ENCODE measurements at regions not wholly inside any gene's neighbourhood (a gene's known extent, or its start where the extent isn't known, plus 50 kb on each side); places are given as distances from the start of the nearest gene placed in this dataset.

- Histone ChIP-seq H3K18ac (ENCODE audit: low read depth, low read length) (no peak overlapping the region), H3K79me1 (ENCODE audit: low read depth in 1 of 2, low read length in 2 of 2) (no peaks in the 10 kb centered on the region), H3K9me3 (ENCODE audit: control insufficient read depth, insufficient read depth, low read length) (no peaks in the 10 kb centered on the region), H3K4me3 (ENCODE audit: insufficient read depth, low read depth, low read length) (no peak overlapping the region), H3K4me1 (ENCODE audit: control insufficient read depth, insufficient read depth, low read length) (no peaks in the 10 kb centered on the region), H4K91ac (ENCODE audit: insufficient read depth, low read depth, low read length) (no peak overlapping the region), H3K56ac (ENCODE audit: extremely low read depth, insufficient read depth, low read length) (no peak overlapping the region), H3K9me1 (ENCODE audit: insufficient read depth, low read length) (no peaks in the 10 kb centered on the region), H2BK20ac (ENCODE audit: low read depth, low read length) (no peak overlapping the region), H3K27me3 (ENCODE audit: control insufficient read depth, insufficient read depth, low read length) (no peaks in the 10 kb centered on the region), H2AFZ (replicated peaks; ENCODE audit: low read length, poor library complexity) (no peak overlapping the region), H4K20me1 (ENCODE audit: insufficient read depth, low read length) (no peaks in the 10 kb centered on the region), H3K14ac (replicated peaks; ENCODE audit: low read depth, low read length) (no peak overlapping the region), H3K23ac (ENCODE audit: low read depth, low read length) (no peak overlapping the region), H2BK120ac (ENCODE audit: low read depth, low read length) (no peak overlapping the region), H3K36me3 (ENCODE audit: control insufficient read depth, insufficient read depth, low read length) (no peaks in the 10 kb centered on the region), H2AK9ac (replicated peaks; ENCODE audit: low read depth, low read length, poor library complexity) (no peak overlapping the region), H2BK15ac (ENCODE audit: low read depth, low read length) (no peak overlapping the region), H3K4ac (ENCODE audit: low read depth, low read length) (no peak overlapping the region), H4K8ac (ENCODE audit: low read depth in 2 of 2, low read length in 2 of 2) (no peak overlapping the region), H3K4me2 (ENCODE audit: low read depth, low read length) (no peak overlapping the region), H3K9ac (ENCODE audit: low read depth, low read length) (no peak overlapping the region), H3K27ac (ENCODE audit: insufficient read depth, low read length) (no peak overlapping the region), H2BK5ac (ENCODE audit: low read depth, low read length, poor library complexity, severe bottlenecking) (no peak overlapping the region), H2AK5ac (ENCODE audit: low read depth, low read length) (no peak overlapping the region), H4K5ac (ENCODE audit: low read depth, low read length) (no peak overlapping the region)
- TF ChIP-seq MXI1 (IDR thresholded peaks at IDR 0.05; ENCODE audit: borderline replicate concordance, low read depth, low read length) = no peak
- no peak for TF ChIP-seq NFE2L2 (IDR thresholded peaks at IDR 0.05; ENCODE audit: low read depth, low read length)
- TF ChIP-seq RAD21 (IDR thresholded peaks at IDR 0.05; ENCODE audit: low read length) = no peak
- TF ChIP-seq MAZ (IDR thresholded peaks at IDR 0.05; ENCODE audit: borderline replicate concordance, low read depth, low read length) = no peak
- no peak for TF ChIP-seq FOS (IDR thresholded peaks at IDR 0.05; ENCODE audit: low read depth, low read length)
- TF ChIP-seq USF2 (IDR thresholded peaks at IDR 0.05; ENCODE audit: low read depth, low read length) = no peak
- no peak for TF ChIP-seq SMC3 (IDR thresholded peaks at IDR 0.05; ENCODE audit: low read depth, low read length)
- TF ChIP-seq CEBPB (IDR thresholded peaks at IDR 0.05; ENCODE audit: low read depth, low read length) = no peak
- no peak for TF ChIP-seq POLR2A (IDR thresholded peaks at IDR 0.05; ENCODE audit: low read depth, low read length)
- TF ChIP-seq, protein P1, sequence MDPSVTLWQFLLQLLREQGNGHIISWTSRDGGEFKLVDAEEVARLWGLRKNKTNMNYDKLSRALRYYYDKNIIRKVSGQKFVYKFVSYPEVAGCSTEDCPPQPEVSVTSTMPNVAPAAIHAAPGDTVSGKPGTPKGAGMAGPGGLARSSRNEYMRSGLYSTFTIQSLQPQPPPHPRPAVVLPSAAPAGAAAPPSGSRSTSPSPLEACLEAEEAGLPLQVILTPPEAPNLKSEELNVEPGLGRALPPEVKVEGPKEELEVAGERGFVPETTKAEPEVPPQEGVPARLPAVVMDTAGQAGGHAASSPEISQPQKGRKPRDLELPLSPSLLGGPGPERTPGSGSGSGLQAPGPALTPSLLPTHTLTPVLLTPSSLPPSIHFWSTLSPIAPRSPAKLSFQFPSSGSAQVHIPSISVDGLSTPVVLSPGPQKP (IDR thresholded peaks at IDR 0.05; ENCODE audit: borderline replicate concordance, low read depth, low read length) = no peak
- TF ChIP-seq CHD1 (IDR thresholded peaks at IDR 0.05; ENCODE audit: low read depth, low read length) = no peak
- no peak for TF ChIP-seq RCOR1 (IDR thresholded peaks at IDR 0.05; ENCODE audit: insufficient replicate concordance, low read length)
- ATAC-seq (ENCODE audit: low read depth) (no peak), DNase-seq (no peak)
- BruUV-seq (replicated peaks) = no TSS peak
- WGBS, 2 experiments (ENCODE audit: extremely low coverage in 2 of 2, insufficient read length in 1 of 2) = no CpG with 5 or more reads among the region's 5 CpGs
- ChIA-PET CTCF (interaction anchor here (0.6 kb wide), 1 partner anchor 574 kb away, joined by 3 read pairs; no protein-coding TSS in a partner anchor), POLR2A (ENCODE audit: unreplicated experiment) (no interaction called here)
- in situ Hi-C loops (cut with MboI; ENCODE audit: low sequenced_read_pairs) (no loop called here), intact Hi-C loops (cut with micrococcal nuclease) (no loop called here), dilution Hi-C loops (cut with HindIII; ENCODE audit: low sequenced_read_pairs, unreplicated experiment) (no loop called here)
Measured at GRCh38 chr6:151693366-151693765, 114.1 kb upstream of the ESR1 start.
